HUDEP-2 (cell line): ENCODE measurements at regions not wholly inside any gene's neighbourhood (a gene's known extent, or its start where the extent isn't known, plus 50 kb on each side); places are given as distances from the start of the nearest gene placed in this dataset.

Source experiments
- DNase-seq, 76 experiments: peaks; one replicate each; lab custom pipeline; 2025; ENCODE audit not compliant: unreplicated experiment in 76 of 76; lab: John Stamatoyannopoulos, UW

DNA sequence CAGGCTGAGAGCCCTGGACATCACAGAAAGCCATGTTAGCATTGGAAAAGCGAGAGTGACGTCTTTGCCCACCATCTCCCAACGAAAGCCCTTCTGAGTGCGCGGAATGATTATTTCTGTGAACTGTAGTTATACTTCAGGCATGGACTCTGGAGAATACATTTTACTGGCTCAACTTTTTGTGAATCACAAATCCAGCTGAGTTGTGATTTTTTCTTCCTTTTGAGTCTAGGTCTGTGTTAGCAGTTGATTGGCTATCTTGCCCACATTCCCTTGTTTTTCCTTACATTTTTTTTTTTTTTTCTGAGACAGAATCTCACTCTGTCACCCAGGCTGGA is 183.1 kb downstream of the INO80D start:
- DNase-seq = no peak

DNA sequence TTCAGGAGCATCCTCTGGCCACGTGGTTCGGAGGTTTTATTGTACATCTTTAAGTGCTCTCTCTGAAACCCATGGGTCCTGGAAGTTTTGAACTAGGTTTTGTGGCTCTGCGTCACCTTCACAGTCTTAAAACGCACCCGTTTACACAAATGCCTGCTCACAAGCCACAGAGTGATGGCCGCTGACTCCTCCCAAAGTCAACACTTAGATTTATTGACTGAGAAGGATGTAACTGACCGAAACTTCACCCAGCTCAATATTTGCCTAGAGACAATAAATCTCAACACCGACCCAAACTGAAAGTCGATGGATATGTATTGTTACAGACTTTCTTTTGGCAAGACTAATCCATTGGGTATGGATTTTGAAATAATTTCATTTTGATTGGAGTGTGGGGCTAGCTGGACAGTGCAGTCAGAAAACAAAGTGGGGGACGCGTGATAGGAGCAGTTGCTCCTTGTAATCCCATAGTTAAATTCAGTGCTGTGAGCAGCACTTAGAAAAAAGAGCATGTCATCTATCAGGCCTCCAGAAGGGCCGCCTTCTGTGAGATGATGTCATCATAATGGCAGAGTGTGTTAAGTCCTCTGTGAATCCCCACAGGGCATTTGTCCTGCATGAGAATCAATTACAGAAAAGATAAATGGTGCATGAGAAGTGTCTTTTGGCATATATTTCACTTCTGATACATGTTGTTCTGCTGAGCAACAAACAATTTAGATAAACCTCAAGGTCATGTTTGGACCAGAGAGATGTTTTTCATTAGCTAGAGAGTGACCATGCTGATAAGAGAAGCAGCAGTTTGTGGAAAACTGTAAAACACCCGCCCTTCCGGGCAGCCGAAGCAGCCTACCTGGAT is 183.7 kb downstream of the INO80D start:
- DNase-seq = no peak

- no peak for DNase-seq
These were observed 184.5 kb downstream of the INO80D start for GRCh38 chr2:205901491-205901890.

DNA sequence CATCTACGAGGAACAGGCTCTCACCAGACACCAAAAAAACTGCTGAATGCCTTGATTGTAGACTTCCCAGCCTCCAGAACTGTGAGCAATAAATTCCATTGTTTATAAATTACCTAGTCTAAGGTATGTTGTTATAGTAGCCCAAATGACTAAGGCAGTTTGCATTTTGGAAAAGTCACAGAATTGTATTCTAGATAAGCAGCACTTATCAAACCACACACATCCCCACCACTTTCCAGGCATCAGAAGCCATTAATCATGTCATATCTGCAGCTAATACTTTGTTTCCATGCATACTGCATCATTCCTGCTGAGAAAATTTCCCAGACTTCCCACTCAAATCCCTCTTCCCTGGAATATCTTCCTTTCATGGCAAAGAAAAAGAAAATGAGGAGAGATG is 187.2 kb downstream of the INO80D start:
- no peak for DNase-seq

DNA sequence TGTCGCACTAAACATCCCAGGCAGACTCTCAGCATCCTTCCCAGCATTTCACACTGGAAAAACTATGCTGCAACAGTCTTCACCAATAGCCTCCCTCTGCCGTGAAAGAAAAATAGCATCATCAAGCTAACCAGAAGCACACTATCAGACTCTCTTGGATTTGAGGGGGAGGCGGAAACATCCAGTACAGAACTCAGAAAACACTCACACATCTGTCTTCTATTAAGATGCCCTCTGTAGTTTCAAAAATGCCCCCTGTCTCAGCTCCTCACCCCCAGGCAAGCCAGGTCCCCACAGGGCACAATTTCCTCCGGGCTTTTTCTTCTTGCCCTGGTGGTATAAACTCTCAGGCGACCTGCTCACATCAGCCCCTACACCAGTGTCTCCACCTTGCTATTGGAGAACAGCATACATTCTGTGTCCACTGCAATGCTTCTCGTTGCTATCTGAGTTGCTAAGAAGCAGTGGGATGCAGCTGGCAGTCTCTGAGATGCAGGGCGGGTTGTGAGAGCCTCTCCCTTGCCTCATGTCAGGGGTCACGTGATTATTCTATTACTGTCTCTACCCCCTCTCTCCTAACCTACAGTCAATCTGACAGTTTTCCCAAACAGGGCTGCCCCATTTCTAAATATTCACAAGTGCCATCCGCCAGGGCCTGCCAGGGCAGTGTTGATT is 189.9 kb downstream of the INO80D start:
- DNase-seq = no peak

DNA sequence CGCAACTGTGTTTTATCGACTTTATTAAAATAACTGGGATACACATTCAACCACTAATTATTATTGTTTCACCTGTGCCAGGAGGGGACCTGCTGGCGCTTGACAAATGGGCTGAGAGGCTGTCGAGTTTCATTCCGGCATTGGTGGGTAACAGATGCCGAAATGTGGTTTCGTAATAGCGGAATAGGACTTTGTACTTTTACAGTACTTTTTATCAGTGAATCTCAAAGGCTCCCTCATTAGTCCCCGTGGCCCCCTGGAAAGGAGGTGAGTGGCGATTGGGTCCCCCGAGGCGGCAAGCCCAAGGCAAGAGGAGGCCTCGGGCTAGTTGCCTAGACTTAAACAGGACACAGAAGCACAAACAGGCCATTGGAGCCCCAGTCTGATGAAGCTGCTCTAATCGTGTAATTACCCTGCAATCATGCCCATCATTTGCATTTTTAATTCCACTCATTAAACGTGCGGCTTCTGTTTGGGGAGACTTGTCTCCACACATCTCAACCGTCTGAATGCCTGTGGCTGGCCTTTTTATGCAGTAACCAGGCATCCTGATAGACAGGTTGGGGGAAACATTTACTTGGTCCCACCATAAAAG is 193.2 kb downstream of the INO80D start:
- DNase-seq = no peak

GRCh38 chr2:205892251-205892655 is 193.7 kb downstream of the INO80D start:
- DNase-seq = no peak

DNA sequence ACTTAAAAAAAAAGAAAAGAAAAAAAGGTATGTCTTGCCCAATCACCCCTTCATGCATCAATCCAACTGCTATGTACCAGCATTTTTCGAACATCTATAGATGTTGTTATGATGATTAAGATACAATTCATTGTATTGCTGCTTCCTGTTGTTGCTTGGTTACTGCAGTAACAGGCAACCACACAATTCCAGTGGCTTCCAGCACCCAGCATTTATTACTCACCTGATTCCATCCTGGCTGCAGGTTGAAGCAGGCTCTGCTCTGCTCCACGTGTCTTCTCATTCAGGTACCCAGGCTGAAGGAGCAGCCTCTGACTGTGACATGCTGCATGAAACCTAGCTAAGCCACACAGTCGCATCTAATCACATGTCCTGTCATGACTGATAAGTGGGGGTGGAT is 196.9 kb downstream of the INO80D start:
- DNase-seq = no peak

GRCh38 chr2:205887637-205888036 is 198.3 kb downstream of the INO80D start:
- no peak for DNase-seq

DNA sequence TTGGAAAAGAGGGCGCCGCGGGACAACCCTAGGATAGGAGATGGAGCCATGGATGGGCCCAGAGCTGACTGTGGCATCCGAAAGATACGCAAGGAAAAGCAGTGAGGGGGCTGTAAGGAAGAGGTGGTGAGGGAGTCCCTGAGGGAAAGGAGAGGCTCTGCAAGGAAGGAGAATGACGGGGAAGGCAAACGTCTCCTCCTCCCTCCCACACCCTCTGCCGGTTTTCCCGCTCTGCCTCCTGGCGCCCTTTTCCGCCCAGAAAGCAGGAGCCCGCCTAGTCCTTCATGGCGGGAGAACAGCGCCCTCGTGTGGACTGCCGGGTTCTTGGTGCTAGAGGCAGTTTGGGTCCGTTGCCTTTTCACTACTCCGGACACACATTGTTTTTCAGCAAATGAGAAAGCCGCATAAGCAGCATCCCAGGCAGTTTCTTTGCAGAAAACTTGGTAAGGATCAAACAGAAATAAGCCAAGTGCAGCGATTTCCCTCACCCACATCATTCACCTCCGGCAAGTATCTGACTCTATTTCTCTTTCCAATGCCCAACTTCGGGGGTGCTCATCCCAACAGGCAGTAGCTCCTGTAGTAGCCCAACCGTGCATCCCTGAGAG is 200.4 kb downstream of the INO80D start:
- peak in 55 of 76 experiments; percentile 3 to 75 (median 37) for DNase-seq

- DNase-seq = no peak
These were observed 201.7 kb downstream of the NRP2 start for GRCh38 chr2:205883965-205884364.

DNA sequence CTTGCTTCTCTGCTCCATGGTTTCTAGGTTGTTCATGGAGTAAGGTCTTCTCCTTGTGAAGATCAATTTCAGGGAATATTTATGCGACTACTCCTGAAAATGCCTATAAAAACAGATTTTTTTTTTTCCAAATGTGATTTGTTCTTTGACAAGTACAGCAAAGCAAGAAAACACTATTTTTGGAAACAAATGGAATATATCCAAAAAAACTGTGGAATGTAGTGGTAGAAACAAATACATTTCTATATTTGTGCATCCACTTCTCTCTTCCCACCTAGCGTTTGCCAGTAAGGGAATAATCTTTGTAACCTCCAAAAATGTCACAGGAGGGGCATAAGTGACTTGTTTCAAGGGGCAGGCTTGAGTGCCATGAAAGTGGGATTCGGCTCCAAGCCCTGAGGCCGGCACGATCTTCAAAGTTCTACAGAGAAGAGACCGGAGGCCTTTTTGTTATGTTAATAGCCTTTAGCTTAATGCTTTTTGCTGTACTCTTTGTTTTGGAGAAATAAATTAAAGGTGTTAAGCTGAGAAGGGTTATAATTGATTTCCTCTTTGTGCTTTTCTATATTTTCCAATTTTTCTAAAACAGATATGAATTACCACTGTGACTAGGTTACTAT is 200.6 kb downstream of the NRP2 start:
- no peak for DNase-seq

- DNase-seq = no peak
These were observed 197.7 kb downstream of the NRP2 start for GRCh38 chr2:205880048-205880447.

DNA sequence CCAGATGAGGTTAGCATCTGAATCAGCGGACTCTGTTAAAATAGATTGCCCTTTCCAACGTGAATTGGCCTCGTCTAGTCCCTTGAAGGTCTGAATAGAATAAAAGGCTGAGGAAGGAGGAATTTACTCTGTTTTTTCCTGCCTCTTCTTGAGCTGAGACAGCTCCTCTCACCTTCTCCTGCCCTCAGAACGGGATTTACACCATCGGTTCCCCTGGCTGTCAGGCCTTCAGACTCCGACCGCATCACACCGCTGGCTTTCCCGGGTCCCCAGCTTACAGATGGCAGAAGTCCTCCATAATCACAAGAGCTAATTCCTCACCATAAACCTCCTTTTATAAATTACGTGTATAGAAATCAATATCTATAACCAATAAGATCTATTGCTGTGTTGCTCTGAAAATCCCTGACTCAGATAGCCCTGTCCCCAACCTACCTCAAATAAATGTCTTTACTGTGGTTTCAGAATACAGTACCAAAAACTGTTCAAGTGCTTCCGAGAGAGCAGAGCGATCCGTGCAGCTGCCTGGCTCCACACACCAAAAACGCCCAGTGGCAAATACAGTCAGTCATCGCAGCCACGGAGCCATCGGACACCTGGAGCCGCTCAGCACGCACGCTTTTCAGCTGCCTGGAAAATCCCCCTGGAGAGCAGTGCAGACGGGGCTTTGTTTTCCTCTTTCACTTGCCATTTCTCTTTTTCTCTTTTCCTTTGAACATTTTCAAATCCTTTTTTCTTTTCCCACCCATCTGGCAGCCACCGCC is 196.9 kb downstream of the NRP2 start:
- no peak for DNase-seq

GRCh38 chr2:205877496-205877895 is 195.2 kb downstream of the NRP2 start:
- no peak for DNase-seq

- no peak for DNase-seq
These were observed 193.8 kb downstream of the NRP2 start for GRCh38 chr2:205876127-205876526.

DNA sequence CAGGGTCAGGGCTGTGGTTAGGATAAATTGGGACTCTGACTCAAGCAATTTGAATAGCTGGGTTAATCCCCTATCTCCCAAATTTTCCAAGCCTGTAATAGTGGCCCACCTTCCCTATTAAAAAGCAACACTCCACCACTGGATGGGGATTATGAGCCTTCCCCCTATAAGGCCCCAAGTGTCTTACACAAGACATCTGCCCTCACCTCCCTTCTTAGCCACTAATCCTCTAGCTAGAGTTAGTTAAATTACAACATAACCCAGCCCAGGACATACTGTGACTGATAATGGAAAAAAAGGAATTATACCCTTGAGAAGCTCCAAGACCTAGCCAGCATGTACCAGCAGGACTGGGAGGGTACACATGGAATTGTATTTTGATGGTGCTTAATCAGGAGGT is 190.4 kb downstream of the NRP2 start:
- no peak for DNase-seq

DNA sequence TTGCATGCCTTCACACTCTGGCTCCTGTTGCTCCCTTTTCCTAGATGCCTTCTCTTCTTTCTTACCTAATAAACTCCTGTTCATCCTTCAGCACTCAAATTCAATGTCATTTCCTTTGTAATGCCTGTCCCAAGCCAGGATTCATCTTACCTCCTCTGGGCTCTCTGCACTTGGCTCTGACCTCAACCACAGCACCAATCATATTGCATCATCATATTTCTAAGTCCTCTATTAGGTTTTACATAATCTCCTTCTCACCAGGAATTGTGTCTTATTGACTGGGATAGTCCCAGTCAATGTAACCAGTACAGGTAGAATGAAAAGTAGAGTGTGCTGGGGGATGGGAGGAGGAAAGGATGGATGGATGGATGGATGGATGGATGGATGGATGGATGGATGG is 187.1 kb downstream of the NRP2 start:
- no peak for DNase-seq

- DNase-seq = peak in 2 of 76 experiments; percentile 7 to 8
These were observed 186.6 kb downstream of the NRP2 start for GRCh38 chr2:205868773-205869333.

DNA sequence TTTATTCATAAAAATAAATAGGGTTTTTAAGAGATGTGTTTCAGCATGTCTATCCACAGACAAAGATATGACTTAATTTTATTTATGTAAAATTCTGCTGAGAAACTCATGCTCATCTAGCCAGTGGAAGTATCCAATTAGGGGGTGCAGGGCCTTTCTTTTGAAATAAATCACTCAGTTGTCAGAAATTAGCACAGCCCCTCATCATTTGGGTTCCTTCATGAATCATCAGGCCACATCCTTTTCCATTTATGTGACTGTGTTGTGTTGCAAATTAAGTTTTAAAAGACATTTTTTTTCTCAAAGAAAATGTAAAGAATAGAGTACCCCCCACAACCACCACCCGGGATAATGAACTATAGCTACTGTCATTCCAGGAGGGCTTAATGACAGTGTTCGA is 185.8 kb downstream of the NRP2 start:
- no peak for DNase-seq
